Stimulated activated effector memory CD8-positive, alpha-beta T cell treated with anti-CD3 and anti-CD28 coated beads, Interleukin-12 subunit alpha, Interleukin-12 subunit beta, amount 100 ng/mL, for 72 hours (primary cell): ENCODE measurements at regions not wholly inside any gene's neighbourhood (a gene's known extent, or its start where the extent isn't known, plus 50 kb on each side); places are given as distances from the start of the nearest gene placed in this dataset.
"Not testable (repeated sequence)": the region's sequence is repeated elsewhere in the genome, so short reads cannot be mapped to it uniquely, and the experiment has no call there.

Source experiments
- ATAC-seq: fragments of 150-1000 bp; cut with Tn5 transposase; 2 replicates; pipeline ENCODE4 v1.10.0; 2021
- DNase-seq, 2 donors: peaks; one replicate each; pipeline ENCODE4 v3.0.0; 2021 to 2022; ENCODE audit warnings: low spot score in 2 of 2
- H3K27ac Mint-ChIP-seq: one replicate; pipeline ENCODE4 v1.8.0; 2022; ENCODE audit warnings: mild to moderate bottlenecking, mixed read lengths
- H3K36me3 Mint-ChIP-seq: one replicate; pipeline ENCODE4 v1.8.0; 2022; ENCODE audit warnings: mild to moderate bottlenecking, mixed read lengths
- H3K4me1 Mint-ChIP-seq: one replicate; pipeline ENCODE4 v1.8.0; 2022; ENCODE audit warnings: mixed read lengths
- H3K4me3 Mint-ChIP-seq: one replicate; pipeline ENCODE4 v1.8.0; 2022; ENCODE audit warnings: mild to moderate bottlenecking, mixed read lengths
- H3K9me3 Mint-ChIP-seq: one replicate; pipeline ENCODE4 v1.8.0; 2022; ENCODE audit warnings: mixed read lengths

DNA sequence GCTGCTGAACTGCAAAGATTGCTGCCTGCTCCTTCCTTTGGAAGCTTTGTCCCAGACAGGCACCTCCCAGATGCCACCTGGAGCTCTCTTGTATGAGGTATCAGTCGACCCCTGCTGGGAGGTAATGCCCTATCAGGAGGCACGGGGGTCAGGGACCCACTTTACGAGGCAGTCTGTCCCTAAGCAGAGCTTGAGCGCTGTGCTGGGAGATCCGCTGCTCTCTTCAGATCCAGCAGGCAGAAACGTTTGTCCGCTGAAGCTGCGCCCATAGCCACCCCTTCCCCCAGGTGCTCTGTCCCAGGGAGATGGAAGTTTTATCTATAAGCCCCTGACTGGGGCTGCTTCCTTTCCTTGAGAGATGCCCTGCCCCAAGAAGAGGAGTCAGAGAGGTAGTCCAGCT is 197.5 kb downstream of the NAF1 start:
- DNase-seq, result no peak
- Mint-ChIP-seq H3K36me3 (no peaks in the 10 kb centered on the region), H3K4me3 (no peak overlapping the region), H3K4me1 (no peaks in the 10 kb centered on the region), H3K27ac (no peak overlapping the region), H3K9me3 (peaks cover 10% of the 10 kb centered on the region)
- no peak for ATAC-seq

DNA sequence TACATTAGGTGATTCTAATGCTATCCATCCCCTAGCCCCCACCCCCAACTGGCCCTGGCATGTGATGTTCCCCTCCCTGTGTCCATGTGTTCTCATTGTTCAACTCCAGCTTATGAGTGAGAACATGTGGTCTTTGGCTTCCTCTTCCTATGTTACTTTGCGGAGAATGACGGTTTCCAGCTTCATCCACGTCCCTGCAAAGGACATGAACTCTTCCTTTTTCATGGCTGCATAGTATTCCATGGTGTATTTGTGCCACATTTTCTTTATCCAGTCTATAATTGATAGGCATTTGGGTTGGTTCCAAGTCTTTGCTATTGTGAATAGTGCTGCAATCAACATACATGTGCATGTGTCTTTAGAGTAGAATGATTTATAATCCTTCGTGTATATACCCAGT is 200.7 kb downstream of the NAF1 start:
- H3K4me3 Mint-ChIP-seq, H3K4me1 Mint-ChIP-seq, H3K36me3 Mint-ChIP-seq, DNase-seq, H3K27ac Mint-ChIP-seq, ATAC-seq, H3K9me3 Mint-ChIP-seq: not testable (repeated sequence)

DNA sequence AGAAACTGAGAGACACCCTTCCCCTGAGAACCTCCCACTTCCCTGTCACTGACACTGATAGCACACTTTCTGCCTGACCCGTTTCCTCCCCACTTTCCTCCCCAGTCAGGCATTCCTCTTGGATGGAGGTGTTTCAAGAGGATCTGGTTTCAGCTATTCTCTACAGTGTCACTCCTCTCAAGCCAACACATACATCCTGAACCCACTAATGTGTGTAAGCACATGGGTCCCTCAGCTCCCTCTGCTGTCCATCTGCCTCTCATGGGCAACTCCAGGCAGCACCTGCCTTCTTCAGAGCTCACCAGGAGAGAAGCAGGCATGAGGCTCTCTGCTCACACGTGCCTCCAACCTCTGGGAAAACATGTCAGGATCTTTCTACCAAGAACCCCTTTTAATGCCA is 207.6 kb downstream of the NAF1 start:
- no peak overlapping the region for H3K4me3 Mint-ChIP-seq
- H3K27ac Mint-ChIP-seq, result no peak overlapping the region
- H3K9me3 Mint-ChIP-seq, result peaks cover 1% of the 10 kb centered on the region
- H3K4me1 Mint-ChIP-seq, result no peaks in the 10 kb centered on the region
- ATAC-seq (peak; percentile 43), DNase-seq (no peak)
- no peaks in the 10 kb centered on the region for H3K36me3 Mint-ChIP-seq

DNA sequence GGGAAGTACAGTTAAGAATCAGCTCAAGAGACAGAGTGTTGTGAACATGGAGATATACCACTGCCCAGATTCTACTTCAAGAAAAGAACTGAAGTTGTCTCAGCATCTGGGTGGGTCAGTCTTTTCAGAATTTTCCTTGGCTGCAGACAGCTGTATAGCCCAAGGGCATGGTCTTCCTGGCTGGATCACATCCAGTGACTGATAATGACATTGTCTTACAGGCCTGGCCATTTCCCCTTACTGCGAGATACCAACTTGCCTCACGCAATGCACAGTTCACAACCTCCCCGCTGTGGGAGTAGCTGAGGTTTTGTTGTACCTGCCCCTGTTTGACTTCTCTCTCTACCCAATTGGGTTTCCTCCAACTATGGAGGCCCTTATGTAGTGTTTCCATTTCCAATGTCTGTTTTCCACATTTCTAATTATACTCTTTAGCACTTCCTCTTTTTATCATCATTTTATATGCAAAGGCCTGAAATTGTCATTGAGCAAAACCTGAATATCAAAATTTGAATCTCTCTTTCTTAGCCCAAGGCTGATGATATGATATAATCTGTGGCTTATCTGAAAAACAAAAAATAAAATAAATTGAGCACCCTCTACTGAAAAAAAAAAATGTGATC is 209.1 kb downstream of the NAF1 start:
- Mint-ChIP-seq H3K4me1 (no peaks in the 10 kb centered on the region), H3K27ac (no peak overlapping the region), H3K36me3 (no peaks in the 10 kb centered on the region), H3K4me3 (no peak overlapping the region), H3K9me3 (peaks cover 3% of the 10 kb centered on the region)
- ATAC-seq (no peak), DNase-seq (no peak)

DNA sequence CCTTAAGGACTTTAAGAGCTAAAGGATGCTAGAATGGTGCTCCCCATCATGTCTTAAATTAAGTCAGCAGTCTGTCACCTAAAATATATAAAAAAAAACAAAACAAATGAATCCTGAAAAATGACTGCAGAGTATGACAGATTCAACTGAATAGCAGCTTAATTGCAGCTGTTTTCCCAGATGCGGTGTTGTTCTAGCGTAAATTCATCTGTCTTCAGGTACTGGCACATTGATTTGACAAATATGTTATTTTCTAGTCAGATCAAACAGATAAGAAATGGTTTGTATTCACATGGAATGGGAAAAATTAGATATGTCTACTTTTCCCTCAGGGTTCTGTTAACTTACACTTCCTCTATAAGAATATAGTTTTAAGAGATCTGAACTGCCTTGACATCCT is 211.7 kb downstream of the NAF1 start:
- no peak overlapping the region for H3K4me3 Mint-ChIP-seq
- no peaks in the 10 kb centered on the region for H3K4me1 Mint-ChIP-seq
- no peak overlapping the region for H3K27ac Mint-ChIP-seq
- no peak for DNase-seq
- no peak for ATAC-seq
- H3K9me3 Mint-ChIP-seq, result peaks cover 3% of the 10 kb centered on the region
- no peaks in the 10 kb centered on the region for H3K36me3 Mint-ChIP-seq

DNA sequence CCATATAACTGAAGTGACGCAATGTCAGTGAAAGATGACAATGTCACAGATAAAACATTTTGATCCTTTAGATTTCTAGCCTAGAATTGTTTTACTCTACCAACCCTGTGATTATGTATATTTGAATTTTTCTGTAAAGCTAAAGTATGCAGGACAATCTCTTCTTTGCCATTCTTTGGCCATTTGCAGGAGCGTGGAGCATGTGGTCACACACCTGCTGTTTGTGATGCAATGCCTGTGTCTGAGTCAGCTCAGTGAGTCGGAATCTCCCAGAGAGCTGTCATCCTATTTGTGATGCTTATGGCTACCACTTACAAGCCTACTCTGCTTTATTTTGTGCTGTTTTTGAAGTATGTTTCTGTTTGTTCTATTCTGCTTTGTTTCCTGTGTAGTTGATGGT is 214.5 kb downstream of the NAF1 start:
- no peaks in the 10 kb centered on the region for H3K4me1 Mint-ChIP-seq
- no peaks in the 10 kb centered on the region for H3K36me3 Mint-ChIP-seq
- H3K4me3 Mint-ChIP-seq, result no peak overlapping the region
- DNase-seq (no peak), ATAC-seq (no peak)
- H3K9me3 Mint-ChIP-seq, result peaks cover 3% of the 10 kb centered on the region
- H3K27ac Mint-ChIP-seq, result no peak overlapping the region

DNA sequence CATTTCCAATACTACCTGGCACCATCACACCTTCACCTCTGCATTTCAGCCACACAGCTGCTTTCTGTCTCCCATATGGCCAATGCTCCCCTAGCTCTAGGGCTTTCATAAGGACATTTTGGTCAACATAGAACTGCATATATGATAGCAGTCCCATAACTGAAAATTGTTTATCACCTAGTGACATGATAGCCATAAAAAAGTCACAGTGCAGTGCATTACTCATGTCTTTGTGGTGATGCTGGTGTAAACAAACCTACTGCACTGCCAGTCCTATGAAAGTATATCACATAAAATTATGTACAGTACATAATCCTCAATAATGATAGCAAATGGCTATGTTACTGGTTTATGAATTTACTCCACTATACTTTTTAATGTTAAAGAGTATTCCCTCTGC is 221.0 kb downstream of the NAF1 start:
- H3K4me3 Mint-ChIP-seq, result no peak overlapping the region
- H3K4me1 Mint-ChIP-seq, result no peaks in the 10 kb centered on the region
- H3K36me3 Mint-ChIP-seq, result no peaks in the 10 kb centered on the region
- no peak overlapping the region for H3K27ac Mint-ChIP-seq
- ATAC-seq (no peak), DNase-seq (no peak)
- H3K9me3 Mint-ChIP-seq, result peaks cover 2% of the 10 kb centered on the region

DNA sequence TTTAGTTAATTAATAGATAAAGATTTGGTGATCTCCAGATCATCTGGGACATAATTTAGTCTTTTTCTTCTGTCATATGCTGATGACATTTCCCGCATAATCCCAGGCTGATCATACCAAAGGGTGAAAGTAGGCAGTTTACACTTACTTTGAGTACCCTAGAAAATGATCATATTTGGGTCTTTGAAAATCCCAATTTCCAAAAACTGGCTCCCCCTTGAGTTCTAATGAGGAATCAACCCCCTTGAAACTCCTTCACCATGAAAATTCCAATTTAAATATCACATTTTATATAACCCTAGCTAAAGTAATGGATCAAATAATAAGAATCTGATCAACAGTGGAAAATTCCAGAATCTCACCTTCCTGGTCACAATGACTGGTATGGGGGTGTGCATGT is 223.4 kb downstream of the NAF1 start:
- Mint-ChIP-seq H3K36me3 (no peaks in the 10 kb centered on the region), H3K4me1 (no peaks in the 10 kb centered on the region), H3K27ac (no peak overlapping the region), H3K4me3 (no peak overlapping the region), H3K9me3 (peaks cover 2% of the 10 kb centered on the region)
- ATAC-seq (no peak), DNase-seq (no peak)

DNA sequence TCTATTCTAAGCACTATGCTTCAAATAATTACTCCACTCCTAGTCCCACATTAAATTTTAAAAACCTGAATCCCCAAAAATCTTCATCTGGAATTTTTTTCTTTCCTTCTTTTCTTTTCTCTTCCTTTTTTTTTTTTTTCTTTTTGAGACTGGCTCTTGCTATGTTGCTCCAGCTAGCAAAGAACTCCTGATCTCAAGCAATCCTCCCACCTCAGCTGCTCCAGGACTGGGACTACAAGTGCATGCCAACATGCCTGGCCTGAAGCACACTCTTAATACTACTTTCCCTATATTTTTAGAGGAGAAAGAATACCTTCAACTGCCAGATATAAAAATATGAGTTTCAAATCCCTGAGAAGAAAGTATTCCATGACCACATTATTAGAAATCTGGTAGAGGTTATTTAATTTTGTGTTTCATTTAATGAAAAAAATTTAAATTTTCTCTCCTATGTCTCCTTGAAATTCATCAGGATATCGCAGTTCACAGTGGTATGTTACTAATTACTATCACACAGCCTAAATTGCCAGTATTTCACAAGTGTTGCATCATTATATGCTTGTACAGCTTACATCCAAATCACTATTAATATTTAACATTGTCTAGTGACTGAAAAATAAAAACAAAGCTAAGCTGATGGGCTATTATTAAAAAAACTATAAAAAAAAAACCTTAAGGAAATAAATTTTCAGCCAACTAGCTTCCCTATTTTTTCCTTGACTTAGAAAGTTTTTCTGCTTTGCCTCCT is 227.8 kb downstream of the NAF1 start:
- Mint-ChIP-seq H3K27ac (no peak overlapping the region), H3K4me1 (no peaks in the 10 kb centered on the region), H3K36me3 (no peaks in the 10 kb centered on the region), H3K9me3 (peaks cover 4% of the 10 kb centered on the region), H3K4me3 (no peak overlapping the region)
- no peak for DNase-seq
- no peak for ATAC-seq

DNA sequence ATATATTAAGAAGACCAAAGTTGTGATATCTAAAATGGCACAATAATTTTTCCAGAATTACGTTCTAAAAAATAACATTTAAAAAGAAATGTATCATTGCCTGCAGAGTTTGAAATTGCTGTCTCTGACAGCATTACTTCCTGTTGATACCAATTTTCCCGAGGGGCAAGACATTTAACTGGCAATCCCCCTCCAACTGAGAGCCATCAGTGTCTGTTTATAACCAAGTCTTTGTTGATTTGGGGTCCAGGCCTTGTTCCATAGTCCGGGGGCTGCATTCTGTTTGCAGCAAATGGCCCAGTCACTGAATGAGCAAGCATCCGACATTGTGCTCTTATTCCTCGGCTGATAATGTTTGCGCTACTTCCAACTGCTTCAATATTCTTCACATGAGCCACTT is 231.5 kb downstream of the NAF1 start:
- Mint-ChIP-seq H3K27ac (no peak overlapping the region), H3K4me3 (no peak overlapping the region), H3K4me1 (no peaks in the 10 kb centered on the region), H3K9me3 (peaks cover 4% of the 10 kb centered on the region), H3K36me3 (no peaks in the 10 kb centered on the region)
- no peak for ATAC-seq
- DNase-seq, result no peak

DNA sequence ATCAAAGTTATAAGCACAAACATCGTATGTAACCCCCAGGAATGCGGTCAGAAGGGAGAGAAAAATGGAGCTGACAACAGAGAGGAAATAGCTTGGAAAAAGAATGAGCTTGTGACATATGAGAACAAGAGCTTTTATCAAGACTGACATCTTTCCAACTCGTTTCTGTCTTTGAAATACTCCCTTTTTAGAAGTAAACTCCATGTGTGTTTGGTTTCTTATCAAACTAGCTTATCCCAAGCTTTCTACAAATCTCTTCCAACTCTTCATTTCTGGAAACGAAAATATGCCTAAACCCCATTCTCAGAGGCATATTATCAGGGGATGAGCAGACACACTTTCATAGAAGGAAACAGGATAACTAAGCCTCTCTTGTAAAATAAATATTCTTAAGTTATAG is 235.4 kb downstream of the NAF1 start:
- no peak for ATAC-seq
- H3K4me1 Mint-ChIP-seq, result no peaks in the 10 kb centered on the region
- peaks cover 6% of the 10 kb centered on the region for H3K9me3 Mint-ChIP-seq
- no peak overlapping the region for H3K4me3 Mint-ChIP-seq
- DNase-seq, result no peak
- no peak overlapping the region for H3K27ac Mint-ChIP-seq
- no peaks in the 10 kb centered on the region for H3K36me3 Mint-ChIP-seq

DNA sequence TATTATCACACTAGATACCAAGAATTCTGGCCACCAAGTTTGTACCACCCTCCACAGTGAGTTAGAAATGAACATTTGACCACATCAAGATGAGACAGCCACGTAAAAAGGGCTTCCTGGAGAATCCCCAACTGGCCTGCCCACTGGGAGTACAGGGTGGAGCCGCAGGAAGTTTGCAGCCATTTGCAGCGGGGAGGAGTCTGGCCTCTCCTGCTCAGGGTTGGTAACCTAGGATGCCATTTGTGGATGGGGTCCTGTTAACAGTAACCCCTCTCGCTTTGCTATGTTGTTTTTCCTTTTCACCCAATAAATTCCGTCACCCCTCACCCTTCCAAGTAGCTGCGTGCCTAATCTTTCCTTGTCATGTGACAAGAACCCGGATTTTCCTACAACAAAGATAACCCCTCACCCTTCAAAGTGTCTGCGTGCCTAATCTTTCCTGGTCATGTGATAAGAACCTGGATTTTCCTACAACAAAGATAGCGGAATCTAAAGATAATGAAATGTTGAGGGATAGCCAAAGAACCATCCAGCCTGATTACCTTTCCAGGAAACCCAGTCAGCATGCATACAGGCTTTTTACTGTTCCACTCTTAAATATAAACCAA is 245.4 kb downstream of the NAF1 start:
- Mint-ChIP-seq H3K36me3 (no peaks in the 10 kb centered on the region), H3K9me3 (no peaks in the 10 kb centered on the region), H3K27ac (no peak overlapping the region), H3K4me1 (no peaks in the 10 kb centered on the region), H3K4me3 (no peak overlapping the region)
- DNase-seq (no peak), ATAC-seq (no peak)

DNA sequence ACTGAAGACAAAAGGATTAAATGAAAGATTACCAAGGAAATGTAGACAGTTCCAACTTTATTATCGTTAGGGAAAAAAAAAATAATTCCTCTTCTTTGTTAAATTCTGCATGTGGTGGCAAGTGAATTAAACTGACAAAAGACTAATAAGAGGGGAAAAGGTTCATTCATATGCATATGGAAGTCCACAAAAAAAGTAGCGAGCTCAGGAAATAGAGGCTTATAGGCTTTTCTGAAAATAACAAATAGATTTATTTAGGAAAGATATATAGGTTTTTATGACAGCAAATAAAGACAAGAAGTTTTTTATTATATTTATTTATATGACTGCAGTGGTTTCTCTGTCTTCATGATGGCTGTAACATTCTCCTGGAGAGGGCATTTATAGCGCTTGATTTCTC is 246.0 kb downstream of the NAF1 start:
- no peaks in the 10 kb centered on the region for H3K9me3 Mint-ChIP-seq
- H3K4me1 Mint-ChIP-seq, result no peaks in the 10 kb centered on the region
- H3K4me3 Mint-ChIP-seq, result no peak overlapping the region
- DNase-seq (no peak), ATAC-seq (no peak)
- H3K36me3 Mint-ChIP-seq, result no peaks in the 10 kb centered on the region
- H3K27ac Mint-ChIP-seq, result no peak overlapping the region

DNA sequence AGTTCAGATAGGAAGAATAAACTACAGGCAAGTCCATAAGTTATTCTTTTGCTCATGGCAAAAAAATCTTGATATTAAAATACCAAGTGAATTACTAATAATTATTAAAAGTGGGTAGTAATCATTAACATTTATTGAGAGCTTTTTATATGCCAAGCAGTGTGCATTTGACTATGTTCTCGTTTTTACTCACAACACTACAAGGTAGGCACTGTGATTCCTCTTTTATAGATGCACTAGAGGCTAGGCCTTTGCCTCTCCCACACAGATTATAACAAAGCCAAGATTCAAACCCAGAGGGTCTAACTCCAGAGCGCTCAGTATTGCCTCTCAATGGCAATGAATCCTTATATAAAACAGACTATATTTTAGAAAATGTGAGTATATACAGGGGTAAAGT is 254.2 kb downstream of the NAF1 start:
- peaks cover under 1% of the 10 kb centered on the region for H3K9me3 Mint-ChIP-seq
- DNase-seq (no peak), ATAC-seq (no peak)
- H3K36me3 Mint-ChIP-seq, result no peaks in the 10 kb centered on the region
- no peaks in the 10 kb centered on the region for H3K4me1 Mint-ChIP-seq
- H3K27ac Mint-ChIP-seq, result no peak overlapping the region
- H3K4me3 Mint-ChIP-seq, result no peak overlapping the region

DNA sequence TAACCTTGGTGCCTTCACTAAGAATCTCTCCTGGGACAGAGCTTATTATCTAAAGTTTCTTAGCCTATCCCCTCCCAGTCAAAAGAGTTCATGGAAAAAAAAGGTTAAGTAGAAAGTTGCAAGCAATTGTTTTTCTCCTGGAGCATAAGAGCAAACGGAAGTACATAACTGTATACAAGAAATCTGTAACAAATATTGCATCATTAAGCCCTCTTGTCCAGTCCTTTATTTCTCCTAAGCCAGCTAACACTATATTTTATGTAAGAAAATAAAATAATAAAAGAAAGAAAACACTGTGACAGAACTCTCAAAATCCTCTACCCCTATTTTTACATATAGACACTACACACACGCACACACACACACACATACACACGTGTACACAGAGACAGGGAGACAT is 255.3 kb downstream of the NAF1 start:
- no peaks in the 10 kb centered on the region for H3K4me1 Mint-ChIP-seq
- DNase-seq, result no peak
- no peak for ATAC-seq
- H3K36me3 Mint-ChIP-seq, result no peaks in the 10 kb centered on the region
- no peak overlapping the region for H3K4me3 Mint-ChIP-seq
- no peak overlapping the region for H3K27ac Mint-ChIP-seq
- H3K9me3 Mint-ChIP-seq, result peaks cover 7% of the 10 kb centered on the region

DNA sequence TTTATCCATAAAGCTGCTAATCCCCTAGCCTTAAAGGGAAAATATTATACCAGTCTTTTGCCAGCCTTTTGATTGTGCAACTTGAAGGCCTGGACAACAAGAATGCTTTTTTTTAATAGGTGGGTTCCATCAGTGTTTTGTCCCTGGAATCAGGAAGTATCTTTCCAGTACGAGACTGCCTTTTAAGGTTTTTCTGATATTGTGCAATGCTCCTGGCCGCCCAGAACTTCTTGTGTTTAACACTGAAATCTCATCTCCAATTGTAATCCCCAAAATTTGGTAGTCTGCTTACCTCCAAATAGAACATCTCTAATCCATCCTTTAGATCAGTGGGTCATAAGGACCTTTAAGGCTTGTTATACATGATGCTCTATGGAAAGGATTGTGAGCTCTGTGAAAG is 256.7 kb downstream of the NAF1 start:
- no peak for DNase-seq
- no peak overlapping the region for H3K27ac Mint-ChIP-seq
- H3K4me3 Mint-ChIP-seq, result no peak overlapping the region
- peaks cover 9% of the 10 kb centered on the region for H3K9me3 Mint-ChIP-seq
- no peak for ATAC-seq
- H3K36me3 Mint-ChIP-seq, result no peaks in the 10 kb centered on the region
- no peaks in the 10 kb centered on the region for H3K4me1 Mint-ChIP-seq
